Activated naive CD4-positive, alpha-beta T cell treated with anti-CD3 and anti-CD28 coated beads, Interleukin-2, amount 10 ng/mL, durations not matched to agents 7 days and 5 days (primary cell): ENCODE measurements at regions not wholly inside any gene's neighbourhood (a gene's known extent, or its start where the extent isn't known, plus 50 kb on each side); places are given as distances from the start of the nearest gene placed in this dataset.

Source experiments
- CTCF ChIA-PET: fragments of 350-600 bp; sonication (Branson Sonifier 250); formaldehyde crosslinking; loops from one replicate; lab custom pipeline; 2021; ENCODE audit warnings: antibody characterized with exemption; lab: Charles Lee
- DNase-seq: peaks from one replicate; pipeline ENCODE4 v3.0.0-alpha.2; 2020
- H3K27ac Mint-ChIP-seq: one replicate; pipeline ENCODE4 v1.8.0; 2021; ENCODE audit warnings: mild to moderate bottlenecking, moderate library complexity, mixed read lengths
- H3K27me3 Mint-ChIP-seq: one replicate; pipeline ENCODE4 v1.8.0; 2021; ENCODE audit warnings: mild to moderate bottlenecking, mixed read lengths
- H3K36me3 Mint-ChIP-seq: one replicate; pipeline ENCODE4 v1.8.0; 2021; ENCODE audit warnings: mixed read lengths
- H3K4me1 Mint-ChIP-seq: one replicate; pipeline ENCODE4 v1.8.0; 2021; ENCODE audit warnings: mixed read lengths
- H3K4me3 Mint-ChIP-seq: one replicate; pipeline ENCODE4 v1.8.0; 2021; ENCODE audit warnings: mild to moderate bottlenecking, moderate library complexity, mixed read lengths
- H3K9me3 Mint-ChIP-seq: one replicate; pipeline ENCODE4 v1.8.0; 2021; ENCODE audit warnings: mixed read lengths

- CTCF ChIA-PET, result no interaction called here
Measured at GRCh38 chr13:74794582-74794981, 660.4 kb upstream of the KLF12 start.

GRCh38 chr13:74794147-74794546, 659.9 kb upstream of the KLF12 start:
- no peak for DNase-seq
- H3K9me3 Mint-ChIP-seq, result no peaks in the 10 kb centered on the region
- H3K4me1 Mint-ChIP-seq, result no peaks in the 10 kb centered on the region
- no peaks in the 10 kb centered on the region for H3K36me3 Mint-ChIP-seq
- no peaks in the 10 kb centered on the region for H3K27me3 Mint-ChIP-seq
- CTCF ChIA-PET, result no interaction called here
- no peak overlapping the region for H3K4me3 Mint-ChIP-seq
- H3K27ac Mint-ChIP-seq, result no peak overlapping the region

More at GRCh38 chr13:74794582-74794981, 660.4 kb upstream of the KLF12 start:
- Mint-ChIP-seq H3K36me3 (no peaks in the 10 kb centered on the region), H3K27me3 (no peaks in the 10 kb centered on the region), H3K4me1 (no peaks in the 10 kb centered on the region), H3K27ac (no peak overlapping the region), H3K4me3 (no peak overlapping the region), H3K9me3 (no peaks in the 10 kb centered on the region)
- DNase-seq, result no peak

GRCh38 chr13:74784959-74785358, 650.8 kb upstream of the KLF12 start:
- CTCF ChIA-PET, result no interaction called here
- no peak for DNase-seq
- Mint-ChIP-seq H3K9me3 (no peaks in the 10 kb centered on the region), H3K4me3 (no peak overlapping the region), H3K27me3 (no peaks in the 10 kb centered on the region), H3K36me3 (no peaks in the 10 kb centered on the region), H3K27ac (no peak overlapping the region), H3K4me1 (no peaks in the 10 kb centered on the region)

- Mint-ChIP-seq H3K9me3 (no peaks in the 10 kb centered on the region), H3K36me3 (no peaks in the 10 kb centered on the region), H3K4me3 (no peak overlapping the region), H3K4me1 (no peaks in the 10 kb centered on the region), H3K27ac (no peak overlapping the region), H3K27me3 (peaks cover 4% of the 10 kb centered on the region)
- CTCF ChIA-PET, result interaction anchor here (1.2 kb wide), 1 partner anchor 31 kb away, joined by 3 read pairs; no protein-coding TSS in a partner anchor
- DNase-seq, result no peak
Measured at GRCh38 chr13:74778946-74779345, 644.7 kb upstream of the KLF12 start.

- Mint-ChIP-seq H3K4me3 (no peak overlapping the region), H3K36me3 (no peaks in the 10 kb centered on the region), H3K4me1 (no peaks in the 10 kb centered on the region), H3K27ac (no peak overlapping the region), H3K27me3 (peaks cover 4% of the 10 kb centered on the region), H3K9me3 (no peaks in the 10 kb centered on the region)
- DNase-seq, result no peak
- CTCF ChIA-PET, result interaction anchor here (1.2 kb wide), 1 partner anchor 30 kb away, joined by 3 read pairs; no protein-coding TSS in a partner anchor
Measured at GRCh38 chr13:74778087-74778486, 643.9 kb upstream of the KLF12 start.

- no peak overlapping the region for H3K27ac Mint-ChIP-seq
- H3K4me3 Mint-ChIP-seq, result no peak overlapping the region
- no peak for DNase-seq
- CTCF ChIA-PET, result interaction anchor here (0.6 kb wide), 1 partner anchor 12 kb away, joined by 3 read pairs; no protein-coding TSS in a partner anchor
- H3K36me3 Mint-ChIP-seq, result no peaks in the 10 kb centered on the region
- no peaks in the 10 kb centered on the region for H3K4me1 Mint-ChIP-seq
- peaks cover 4% of the 10 kb centered on the region for H3K27me3 Mint-ChIP-seq
- H3K9me3 Mint-ChIP-seq, result no peaks in the 10 kb centered on the region
Measured at GRCh38 chr13:74774264-74774663, 640.1 kb upstream of the KLF12 start.

GRCh38 chr13:74773248-74773647, 639.0 kb upstream of the KLF12 start:
- Mint-ChIP-seq H3K9me3 (no peaks in the 10 kb centered on the region), H3K4me1 (no peaks in the 10 kb centered on the region), H3K27ac (no peak overlapping the region), H3K27me3 (peaks cover 4% of the 10 kb centered on the region), H3K36me3 (no peaks in the 10 kb centered on the region), H3K4me3 (no peak overlapping the region)
- CTCF ChIA-PET, result no interaction called here
- no peak for DNase-seq

GRCh38 chr13:74771964-74772363, 637.8 kb upstream of the KLF12 start:
- no peak overlapping the region for H3K4me3 Mint-ChIP-seq
- CTCF ChIA-PET, result no interaction called here
- H3K36me3 Mint-ChIP-seq, result no peaks in the 10 kb centered on the region
- H3K4me1 Mint-ChIP-seq, result no peaks in the 10 kb centered on the region
- no peaks in the 10 kb centered on the region for H3K9me3 Mint-ChIP-seq
- DNase-seq, result no peak
- H3K27me3 Mint-ChIP-seq, result peaks cover 4% of the 10 kb centered on the region
- no peak overlapping the region for H3K27ac Mint-ChIP-seq

- H3K27ac Mint-ChIP-seq, result no peak overlapping the region
- no peak overlapping the region for H3K4me3 Mint-ChIP-seq
- CTCF ChIA-PET, result no interaction called here
- H3K36me3 Mint-ChIP-seq, result no peaks in the 10 kb centered on the region
- H3K4me1 Mint-ChIP-seq, result no peaks in the 10 kb centered on the region
- H3K27me3 Mint-ChIP-seq, result no peaks in the 10 kb centered on the region
- no peak for DNase-seq
- H3K9me3 Mint-ChIP-seq, result no peaks in the 10 kb centered on the region
Measured at GRCh38 chr13:74770361-74770760, 636.2 kb upstream of the KLF12 start.

- DNase-seq, result no peak
- CTCF ChIA-PET, result no interaction called here
- H3K27ac Mint-ChIP-seq, result no peak overlapping the region
- H3K36me3 Mint-ChIP-seq, result no peaks in the 10 kb centered on the region
- no peaks in the 10 kb centered on the region for H3K27me3 Mint-ChIP-seq
- no peak overlapping the region for H3K4me3 Mint-ChIP-seq
- no peaks in the 10 kb centered on the region for H3K9me3 Mint-ChIP-seq
- no peaks in the 10 kb centered on the region for H3K4me1 Mint-ChIP-seq
Measured at GRCh38 chr13:74769333-74769732, 635.1 kb upstream of the KLF12 start.

GRCh38 chr13:74768521-74769085, 634.4 kb upstream of the KLF12 start:
- Mint-ChIP-seq H3K9me3 (no peaks in the 10 kb centered on the region), H3K4me1 (no peaks in the 10 kb centered on the region), H3K36me3 (no peaks in the 10 kb centered on the region), H3K4me3 (no peak overlapping the region), H3K27ac (no peak overlapping the region), H3K27me3 (no peaks in the 10 kb centered on the region)
- CTCF ChIA-PET, result no interaction called here
- DNase-seq, result no peak

GRCh38 chr13:74767050-74767449, 632.8 kb upstream of the KLF12 start:
- no peaks in the 10 kb centered on the region for H3K27me3 Mint-ChIP-seq
- no peaks in the 10 kb centered on the region for H3K4me1 Mint-ChIP-seq
- no peak for DNase-seq
- no peaks in the 10 kb centered on the region for H3K9me3 Mint-ChIP-seq
- H3K27ac Mint-ChIP-seq, result no peak overlapping the region
- no peaks in the 10 kb centered on the region for H3K36me3 Mint-ChIP-seq
- no peak overlapping the region for H3K4me3 Mint-ChIP-seq
- CTCF ChIA-PET, result no interaction called here

- H3K9me3 Mint-ChIP-seq, result no peaks in the 10 kb centered on the region
- H3K27ac Mint-ChIP-seq, result no peak overlapping the region
- no peak overlapping the region for H3K4me3 Mint-ChIP-seq
- peaks cover 4% of the 10 kb centered on the region for H3K27me3 Mint-ChIP-seq
- no peaks in the 10 kb centered on the region for H3K4me1 Mint-ChIP-seq
- no peak for DNase-seq
- no peaks in the 10 kb centered on the region for H3K36me3 Mint-ChIP-seq
- CTCF ChIA-PET, result no interaction called here
Measured at GRCh38 chr13:74765955-74766354, 631.8 kb upstream of the KLF12 start.

- DNase-seq, result no peak
- CTCF ChIA-PET, result no interaction called here
Measured at GRCh38 chr13:74761801-74762757, 627.9 kb upstream of the KLF12 start.

GRCh38 chr13:74758188-74758587, 624.0 kb upstream of the KLF12 start:
- CTCF ChIA-PET, result no interaction called here
- Mint-ChIP-seq H3K27ac (no peak overlapping the region), H3K27me3 (peaks cover 4% of the 10 kb centered on the region), H3K4me3 (no peak overlapping the region), H3K4me1 (no peaks in the 10 kb centered on the region), H3K36me3 (no peaks in the 10 kb centered on the region), H3K9me3 (no peaks in the 10 kb centered on the region)
- DNase-seq, result no peak

More at GRCh38 chr13:74761801-74762757, 627.9 kb upstream of the KLF12 start:
- H3K36me3 Mint-ChIP-seq, result no peaks in the 10 kb centered on the region
- H3K9me3 Mint-ChIP-seq, result no peaks in the 10 kb centered on the region
- H3K4me3 Mint-ChIP-seq, result no peak overlapping the region
- H3K4me1 Mint-ChIP-seq, result no peaks in the 10 kb centered on the region
- peaks cover 4% of the 10 kb centered on the region for H3K27me3 Mint-ChIP-seq
- no peak overlapping the region for H3K27ac Mint-ChIP-seq
